ENCODE measurements at regions not wholly inside any gene's neighbourhood (a gene's known extent, or its start where the extent isn't known, plus 50 kb on each side); places are given as distances from the start of the nearest gene placed in this dataset.

- no peak for DNase-seq (ENCODE audit: low read depth)
These were observed 137.9 kb upstream of the MAP9 start for GRCh38 chr4:155514628-155515027.

- DNase-seq (ENCODE audit: low read depth) = no peak
These were observed 136.1 kb upstream of the MAP9 start for GRCh38 chr4:155512817-155513216.

GRCh38 chr4:155512046-155512445 lies 135.3 kb upstream of the MAP9 start:
- no peak for DNase-seq (ENCODE audit: low read depth)

GRCh38 chr4:155510771-155511170 lies 134.0 kb upstream of the MAP9 start:
- DNase-seq (ENCODE audit: low read depth) = no peak

- no peak for DNase-seq (ENCODE audit: low read depth)
These were observed 132.8 kb upstream of the MAP9 start for GRCh38 chr4:155509555-155509954.

GRCh38 chr4:155506745-155507144 lies 130.0 kb upstream of the MAP9 start:
- no peak for DNase-seq (ENCODE audit: low read depth)

GRCh38 chr4:155505321-155505720 lies 128.6 kb upstream of the MAP9 start:
- no peak for DNase-seq (ENCODE audit: low read depth)

- DNase-seq (ENCODE audit: low read depth) = no peak
These were observed 120.5 kb upstream of the MAP9 start for GRCh38 chr4:155497306-155497705.

- DNase-seq (ENCODE audit: low read depth) = no peak
These were observed 119.5 kb upstream of the MAP9 start for GRCh38 chr4:155496294-155496626.

- no peak for DNase-seq (ENCODE audit: low read depth)
These were observed 119.0 kb upstream of the MAP9 start for GRCh38 chr4:155495572-155496293.

- no peak for DNase-seq (ENCODE audit: low read depth)
These were observed 117.4 kb upstream of the MAP9 start for GRCh38 chr4:155494037-155494718.

GRCh38 chr4:155491336-155492120 lies 114.8 kb upstream of the MAP9 start:
- no peak for DNase-seq (ENCODE audit: low read depth)

- no peak for DNase-seq (ENCODE audit: low read depth)
These were observed 112.5 kb upstream of the MAP9 start for GRCh38 chr4:155489271-155489670.

GRCh38 chr4:155488691-155489090 lies 111.9 kb upstream of the MAP9 start:
- no peak for DNase-seq (ENCODE audit: low read depth)

GRCh38 chr4:155487210-155487609 lies 110.4 kb upstream of the MAP9 start:
- DNase-seq (ENCODE audit: low read depth) = no peak

- no peak for DNase-seq (ENCODE audit: low read depth)
These were observed 104.4 kb upstream of the MAP9 start for GRCh38 chr4:155481150-155481549.

GRCh38 chr4:155479835-155480234 lies 103.1 kb upstream of the MAP9 start:
- no peak for DNase-seq (ENCODE audit: low read depth)

- no peak for DNase-seq (ENCODE audit: low read depth)
These were observed 101.6 kb upstream of the MAP9 start for GRCh38 chr4:155478336-155478835.

GRCh38 chr4:155474758-155475157 lies 98.0 kb upstream of the MAP9 start:
- DNase-seq (ENCODE audit: low read depth) = no peak

- DNase-seq (ENCODE audit: low read depth) = no peak
These were observed 96.8 kb upstream of the MAP9 start for GRCh38 chr4:155473420-155474095.

GRCh38 chr4:155468282-155468681 lies 91.5 kb upstream of the MAP9 start:
- DNase-seq (ENCODE audit: low read depth) = no peak

GRCh38 chr4:155450676-155451075 lies 73.9 kb upstream of the MAP9 start:
- DNase-seq (ENCODE audit: low read depth) = no peak
